Coronary artery (tissue), 2 donors: ENCODE measurements at regions not wholly inside any gene's neighbourhood (a gene's known extent, or its start where the extent isn't known, plus 50 kb on each side); places are given as distances from the start of the nearest gene placed in this dataset.

ENCODE experiments used
- DNase-seq: peaks from one replicate; pipeline ENCODE4 v3.0.0-alpha.2; 2017; ENCODE audit warnings: low spot score
- H3K27ac ChIP-seq, 2 donors: fragments of 200-600 bp; sonication (generic); one replicate each; pipeline ENCODE4 v1.5.1; 2016 to 2019
- H3K4me3 ChIP-seq: fragments of 200-600 bp; sonication (generic); 2 replicates; pipeline ENCODE4 v1.5.1; 2016; ENCODE audit warnings: mild to moderate bottlenecking, moderate library complexity
- CTCF ChIP-seq: fragments of 200-600 bp; sonication (generic); IDR thresholded peaks from one replicate; pipeline ENCODE4 v1.5.1; 2019; ENCODE audit warnings: antibody characterized with exemption

- TF ChIP-seq CTCF, result no peak
- H3K4me3 ChIP-seq, result no peak overlapping the region
- no peak overlapping the region for H3K27ac ChIP-seq
- no peak for DNase-seq
Observed at GRCh38 chr11:97109078-97109477, 719.3 kb downstream of the JRKL start.

GRCh38 chr11:97110376-97110775, 720.6 kb downstream of the JRKL start:
- no peak overlapping the region for H3K27ac ChIP-seq
- H3K4me3 ChIP-seq, result no peak overlapping the region
- no peak for TF ChIP-seq CTCF
- no peak for DNase-seq

- Histone ChIP-seq H3K4me3 (no peak overlapping the region), H3K27ac (no peak overlapping the region)
- no peak for DNase-seq
- TF ChIP-seq CTCF, result no peak
Observed at GRCh38 chr11:97111559-97111958, 721.7 kb downstream of the JRKL start.

- Histone ChIP-seq H3K4me3 (no peak overlapping the region), H3K27ac (no peak overlapping the region)
- no peak for DNase-seq
- no peak for TF ChIP-seq CTCF
Observed at GRCh38 chr11:97118614-97119200, 728.9 kb downstream of the JRKL start.

GRCh38 chr11:97123237-97123636, 733.4 kb downstream of the JRKL start:
- no peak overlapping the region for H3K27ac ChIP-seq

GRCh38 chr11:97136067-97136466, 746.3 kb downstream of the JRKL start:
- H3K27ac ChIP-seq, result no peak overlapping the region
- H3K4me3 ChIP-seq, result no peak overlapping the region
- no peak for TF ChIP-seq CTCF
- no peak for DNase-seq

More at GRCh38 chr11:97123237-97123636, 733.4 kb downstream of the JRKL start:
- no peak for DNase-seq
- TF ChIP-seq CTCF, result no peak
- no peak overlapping the region for H3K4me3 ChIP-seq

GRCh38 chr11:97140885-97141494, 751.2 kb downstream of the JRKL start:
- DNase-seq, result no peak
- Histone ChIP-seq H3K27ac (no peak overlapping the region), H3K4me3 (no peak overlapping the region)
- TF ChIP-seq CTCF, result no peak
